GM19193 (cell line): ENCODE measurements at regions not wholly inside any gene's neighbourhood (a gene's known extent, or its start where the extent isn't known, plus 50 kb on each side); places are given as distances from the start of the nearest gene placed in this dataset.

ENCODE experiments used
- POLR2A ChIP-seq: IDR thresholded peaks from 4 replicates; pipeline ENCODE4 v1.6.1; 2011; ENCODE audit not compliant: insufficient read depth, insufficient read length; ENCODE audit errors: extremely low read depth

DNA sequence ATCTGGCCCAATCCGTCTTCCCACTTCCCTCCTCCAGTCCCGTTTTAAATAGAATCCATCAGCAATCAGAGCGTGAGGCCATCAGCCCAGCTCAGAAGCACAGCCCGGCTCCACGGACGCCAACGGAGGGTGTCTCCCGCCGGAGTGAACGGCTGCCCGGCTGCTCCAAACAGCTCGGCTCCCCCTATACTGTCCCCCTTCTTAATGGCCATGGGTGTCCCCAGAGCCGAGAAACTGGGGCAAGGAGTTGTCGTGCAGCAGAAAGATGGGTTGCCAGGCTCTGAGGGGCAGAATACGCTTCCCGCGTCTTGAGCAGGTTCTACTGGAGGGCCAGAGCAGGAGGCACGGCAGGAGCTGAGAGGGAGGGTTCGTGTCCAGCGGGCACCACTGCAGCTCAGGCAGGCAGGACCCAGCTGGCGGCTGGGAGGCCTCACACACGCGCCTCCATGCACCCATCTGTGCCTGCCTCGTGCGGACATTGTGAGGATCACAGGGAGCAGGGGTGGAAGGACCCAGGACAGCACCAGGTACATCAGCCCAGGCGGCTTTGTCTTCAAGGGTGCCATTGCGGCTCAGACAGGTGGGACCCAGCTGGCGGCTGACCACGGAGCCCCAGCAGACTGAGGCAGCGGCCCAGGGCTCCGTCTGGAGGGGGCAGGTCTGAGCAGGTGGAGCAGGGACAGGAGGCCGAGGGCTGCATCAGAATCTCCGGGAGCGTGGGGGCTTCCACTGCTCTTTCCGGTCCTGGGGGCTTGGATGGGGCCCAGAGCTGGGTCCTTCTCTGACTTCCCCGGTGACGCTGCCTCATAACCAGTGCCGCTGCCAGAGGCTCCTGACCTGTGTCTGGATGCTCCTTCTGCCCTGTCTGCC, 882.7 kb downstream of the BRD1 start:
- no peak for TF ChIP-seq POLR2A

DNA sequence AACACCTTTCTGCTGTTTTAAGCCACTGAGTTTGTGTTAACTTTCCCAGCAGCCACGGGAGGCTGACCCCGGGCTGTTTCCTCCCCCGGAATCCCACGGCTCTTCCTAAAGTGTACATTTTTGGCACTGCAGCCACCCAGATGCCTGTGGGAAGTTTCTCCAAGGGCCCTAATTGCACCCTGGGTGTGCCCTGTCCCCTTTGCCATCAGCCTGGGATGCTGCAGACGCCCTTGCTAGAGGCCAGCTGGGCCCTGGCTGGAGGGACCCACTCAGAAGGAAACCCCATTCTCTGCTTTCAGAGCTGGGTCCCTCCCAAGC, 883.3 kb downstream of the BRD1 start:
- no peak for TF ChIP-seq POLR2A

DNA sequence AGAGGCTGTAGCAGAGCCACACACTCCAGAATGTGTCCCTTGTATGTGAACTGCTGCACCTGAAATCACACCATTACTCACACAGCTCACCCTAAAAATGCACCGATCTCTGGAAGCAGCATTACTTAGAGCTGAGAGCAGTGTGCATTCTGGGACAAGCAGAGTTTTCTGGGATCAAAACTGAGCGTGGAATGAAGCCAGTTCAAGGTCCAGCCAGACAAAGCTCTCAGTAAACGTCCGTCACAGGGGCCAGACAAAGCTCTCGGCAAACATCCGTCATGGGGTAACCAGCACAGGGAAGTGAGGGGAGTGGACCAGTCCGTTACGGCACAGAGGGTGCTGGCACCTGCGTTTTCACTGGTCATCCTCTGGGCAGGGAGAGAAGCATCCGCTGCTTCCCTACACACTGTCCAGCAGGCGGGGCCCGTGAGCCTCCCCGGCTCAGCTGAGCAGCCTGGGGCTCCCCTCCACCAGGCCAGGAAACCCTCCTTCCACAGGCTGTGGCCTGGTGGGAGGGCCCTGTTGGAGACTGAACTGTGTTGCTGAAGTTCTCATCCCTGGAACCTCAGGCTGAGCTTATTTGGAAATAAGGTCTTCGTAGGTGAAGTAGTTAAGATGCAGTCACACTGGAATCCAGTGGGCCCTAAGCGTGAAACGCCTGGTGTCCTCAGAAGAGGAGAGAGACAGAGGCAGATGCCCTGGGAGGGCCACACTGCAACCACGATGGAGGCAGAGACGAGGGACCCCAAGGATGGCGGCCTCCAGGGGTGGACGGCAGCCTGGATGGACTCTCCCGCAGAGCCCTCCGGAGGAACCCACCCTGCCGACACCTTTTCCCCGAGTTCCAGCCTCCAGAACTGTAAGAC, 883.9 kb downstream of the BRD1 start:
- no peak for TF ChIP-seq POLR2A

DNA sequence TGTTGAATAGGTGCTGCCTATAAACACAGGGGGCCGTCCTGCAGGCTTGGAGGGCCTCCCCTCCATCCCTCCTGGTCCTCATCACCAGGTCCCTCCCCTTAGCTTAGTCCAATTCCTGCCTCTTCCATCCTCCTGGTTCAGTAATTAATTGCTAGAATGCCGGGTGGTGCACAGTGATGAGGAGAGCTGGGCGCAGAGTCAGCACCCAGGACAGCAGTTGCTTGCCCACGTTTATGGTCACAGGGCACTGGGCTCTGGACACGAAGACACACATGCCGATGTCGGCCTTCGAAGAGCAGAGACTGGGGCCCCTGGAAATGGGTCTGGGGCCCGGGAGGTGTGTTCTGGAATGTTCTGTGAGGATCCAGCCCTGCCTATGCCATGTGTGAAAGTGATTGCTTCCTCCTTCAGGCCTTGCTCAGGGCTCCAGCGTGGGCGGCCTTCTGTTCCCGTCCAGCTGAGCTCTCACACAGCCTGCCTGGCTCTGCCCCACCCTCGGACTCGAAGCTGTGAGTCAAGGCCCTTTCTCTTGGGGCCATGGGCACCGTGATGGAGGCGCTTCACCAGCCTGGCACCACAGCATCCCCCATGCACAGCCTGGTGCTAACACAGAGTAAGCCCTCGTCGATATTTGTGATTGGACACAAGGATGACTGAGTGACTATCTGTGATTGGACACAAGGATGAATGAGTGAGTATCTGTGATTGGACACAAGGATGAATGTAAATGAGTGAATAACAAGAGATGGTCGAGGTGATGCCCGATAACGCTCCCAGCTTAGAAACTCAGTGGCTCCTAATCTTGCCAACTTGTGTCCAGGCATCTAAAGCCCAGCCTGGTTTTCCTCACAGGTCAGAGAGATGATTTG, 884.7 kb downstream of the BRD1 start:
- no peak for TF ChIP-seq POLR2A

DNA sequence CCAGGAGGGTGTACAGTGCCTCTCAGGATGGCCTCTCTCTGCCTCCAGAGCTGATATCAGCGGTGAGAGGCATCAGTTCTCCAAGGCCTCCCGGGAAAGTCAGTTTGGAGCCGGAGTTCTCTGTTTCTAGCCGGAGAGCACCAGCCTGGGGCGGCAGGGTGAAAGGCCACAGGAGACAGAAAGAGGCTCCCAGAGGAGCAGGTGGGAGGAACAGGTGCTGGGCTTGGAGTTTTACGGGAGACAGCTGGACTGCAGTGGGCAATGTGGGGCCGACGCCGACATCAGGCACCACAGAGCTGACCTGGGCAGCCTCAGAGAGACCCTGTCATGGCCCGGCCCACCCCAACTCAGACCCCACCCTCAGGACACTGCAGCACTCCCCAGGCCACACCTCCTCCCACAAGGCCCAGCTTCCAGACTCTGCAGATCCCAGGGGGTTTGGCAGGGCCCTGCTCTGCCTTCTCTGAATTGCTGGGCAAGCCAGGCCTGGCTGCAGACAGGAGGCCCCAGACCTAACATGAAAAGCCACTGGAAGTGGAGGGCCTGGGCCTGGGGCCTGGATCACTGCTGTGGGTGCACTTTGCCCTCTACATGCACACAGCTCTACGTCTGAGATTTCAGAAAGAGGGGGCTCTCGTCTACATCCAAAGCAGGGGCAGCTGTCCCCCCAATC, 885.6 kb downstream of the BRD1 start:
- no peak for TF ChIP-seq POLR2A

DNA sequence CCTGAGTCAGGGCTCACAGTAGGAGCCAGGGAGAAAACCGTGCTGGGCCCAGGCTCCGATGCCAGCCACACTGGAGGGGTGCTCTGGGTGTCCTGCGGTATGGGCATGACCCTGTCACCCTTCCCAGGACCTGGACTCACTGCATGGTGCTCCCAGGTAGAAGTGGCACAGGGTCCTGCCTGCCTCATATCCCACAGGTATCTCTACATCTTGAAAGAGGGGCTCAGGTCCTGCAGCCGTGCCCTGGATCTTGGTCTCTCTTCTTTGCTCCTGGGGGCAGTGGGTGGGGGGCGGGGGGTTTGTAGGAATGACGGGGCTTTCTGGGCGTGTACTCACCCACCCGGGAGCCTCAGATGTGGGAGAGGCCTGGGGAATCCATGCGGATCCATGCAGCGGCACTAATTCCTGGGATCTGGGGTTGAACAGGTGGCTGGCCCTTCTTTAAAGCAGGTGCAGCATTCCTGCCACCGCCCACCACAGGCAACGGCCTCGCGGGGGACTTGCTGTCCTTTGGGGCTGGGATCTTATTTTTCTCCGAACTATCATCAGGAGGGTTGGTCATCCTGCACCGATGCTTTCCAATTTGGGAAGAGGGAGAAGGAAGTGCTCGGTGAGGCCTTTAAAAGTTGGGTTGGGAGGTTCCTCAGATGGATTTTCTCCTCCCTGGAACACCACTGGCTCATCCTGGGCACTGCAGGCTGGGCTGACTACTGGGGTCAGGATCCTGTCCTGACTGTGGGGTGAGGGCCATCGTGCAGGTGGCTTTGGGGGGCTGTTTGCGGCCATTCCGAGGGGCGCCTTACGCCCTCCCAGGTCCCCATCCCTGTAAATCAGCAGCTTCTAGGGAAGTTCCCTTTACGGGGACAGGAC, 886.4 kb downstream of the BRD1 start:
- no peak for TF ChIP-seq POLR2A

DNA sequence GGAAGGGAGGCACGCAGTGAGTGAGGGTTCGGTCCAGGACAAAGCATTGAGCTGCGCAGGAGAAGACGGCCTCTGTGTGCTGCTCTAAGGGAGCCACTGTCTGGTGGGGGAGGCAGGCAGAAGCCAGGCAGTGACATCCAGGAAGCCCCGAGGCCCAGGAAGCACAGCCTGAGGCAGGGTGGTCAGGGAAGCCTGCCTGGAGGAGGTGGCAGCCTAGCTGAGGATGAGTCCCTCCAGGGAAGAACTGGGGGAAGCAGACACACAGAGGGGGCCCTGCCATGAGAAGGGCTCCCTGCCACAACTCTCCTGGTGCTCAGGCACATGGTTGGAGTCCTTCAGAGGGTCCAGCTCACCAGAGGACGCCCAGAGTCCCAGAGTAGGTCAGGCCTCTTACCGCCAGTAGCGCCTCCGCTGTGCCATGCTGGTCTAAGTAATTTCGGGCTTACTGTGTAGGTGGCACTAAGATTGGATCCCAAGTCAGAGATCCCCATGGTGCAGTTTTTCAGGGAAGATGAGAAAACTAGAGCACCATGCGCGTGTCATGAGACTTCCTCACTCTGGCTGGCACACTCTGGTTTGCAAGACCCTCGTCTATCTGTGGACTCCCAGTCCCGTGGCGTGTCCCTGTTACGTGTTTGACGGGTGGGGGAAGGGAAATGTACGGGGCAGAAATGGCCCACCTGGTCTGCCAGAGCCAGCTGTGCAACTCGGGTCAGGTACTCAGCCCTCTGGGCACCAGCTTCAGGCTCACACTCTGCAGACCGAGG, 887.2 kb downstream of the BRD1 start:
- TF ChIP-seq POLR2A, result no peak

DNA sequence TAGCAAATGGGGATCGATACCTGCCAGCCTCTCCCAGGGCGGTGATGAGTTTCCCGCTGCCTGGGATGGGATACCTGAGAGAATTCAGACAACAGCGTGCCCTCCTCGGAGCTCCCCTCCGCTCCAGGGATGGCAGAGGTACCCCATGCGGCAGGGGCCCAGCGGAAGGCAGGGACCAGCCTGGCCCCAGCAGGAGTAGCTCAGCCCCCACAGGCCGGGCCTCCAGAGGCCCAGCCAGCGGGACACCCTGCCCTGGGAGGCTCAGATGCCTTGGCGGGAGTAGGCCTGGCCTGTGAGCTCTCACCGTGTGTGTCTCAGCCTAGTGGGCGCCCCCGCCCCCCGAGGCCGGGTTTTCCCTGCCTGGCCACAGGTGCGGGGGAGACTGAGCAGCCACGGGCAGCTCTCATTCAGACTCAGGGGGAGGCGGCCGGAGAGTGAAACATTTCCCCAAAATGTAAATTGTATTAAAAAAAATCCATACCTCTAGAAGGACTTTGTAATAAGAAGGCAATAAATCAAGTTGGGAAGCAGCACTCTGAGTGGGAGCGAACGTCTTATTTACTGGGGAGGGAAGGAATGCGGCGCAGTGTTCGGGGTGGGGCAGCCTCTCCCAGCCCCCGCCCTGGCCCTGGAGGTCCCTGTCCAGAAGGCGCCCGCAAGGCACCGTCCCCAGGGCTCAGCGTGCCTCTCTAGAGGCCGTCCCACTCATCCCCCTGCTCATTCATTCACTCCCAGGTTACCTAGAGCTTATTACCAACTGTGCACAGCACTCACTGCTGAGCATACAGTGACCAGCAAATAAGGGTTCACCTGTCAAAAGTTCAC, 888.0 kb downstream of the BRD1 start:
- no peak for TF ChIP-seq POLR2A

DNA sequence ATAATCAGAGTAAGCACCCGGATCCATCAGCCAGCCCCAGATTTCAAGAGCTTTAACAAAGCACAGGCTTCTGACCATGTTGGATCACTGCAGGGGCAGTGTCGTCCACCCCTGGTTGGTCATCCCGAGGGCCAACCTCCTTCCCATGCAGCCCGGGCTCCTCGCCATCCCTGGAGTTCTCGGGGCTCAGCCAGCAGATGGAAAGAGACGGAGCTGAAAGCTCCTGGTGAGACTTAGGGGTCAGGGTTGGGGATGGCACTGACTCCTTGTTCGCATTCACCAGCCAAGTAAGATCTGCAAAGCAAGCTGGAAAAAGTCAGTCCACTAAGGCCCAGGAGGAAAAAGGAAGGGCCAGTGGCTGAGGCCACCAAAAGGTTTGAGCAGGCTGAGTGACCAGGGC, 888.9 kb downstream of the BRD1 start:
- no peak for TF ChIP-seq POLR2A

DNA sequence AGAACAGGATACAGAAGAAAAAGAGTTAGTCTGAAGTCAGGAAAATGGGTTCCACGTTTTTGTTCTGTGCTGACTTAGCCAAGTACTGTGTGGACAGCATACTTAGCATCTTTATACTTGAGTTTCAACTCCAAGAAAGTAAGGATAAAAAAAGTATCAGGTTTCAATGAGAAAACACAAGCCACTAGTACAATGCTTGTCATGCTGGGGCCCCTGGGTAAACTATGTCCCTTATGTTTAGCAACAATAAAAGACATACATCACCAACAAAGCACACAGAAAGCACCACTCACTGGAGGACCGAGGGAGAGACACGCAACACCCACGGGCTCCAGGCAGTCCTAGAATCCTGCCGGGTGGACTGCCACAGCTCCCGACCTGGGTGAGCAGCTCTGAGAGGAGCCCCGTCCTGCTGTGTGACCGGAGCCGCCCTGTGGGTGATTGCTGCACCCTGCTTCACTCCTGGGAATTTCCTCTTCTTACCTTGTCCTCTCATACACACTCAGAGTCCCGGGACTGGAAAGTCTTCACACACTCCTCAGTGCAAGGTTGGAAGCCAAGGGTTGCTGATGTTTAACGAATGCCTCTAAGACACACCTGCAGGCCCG, 890.5 kb downstream of the BRD1 start:
- no peak for TF ChIP-seq POLR2A

DNA sequence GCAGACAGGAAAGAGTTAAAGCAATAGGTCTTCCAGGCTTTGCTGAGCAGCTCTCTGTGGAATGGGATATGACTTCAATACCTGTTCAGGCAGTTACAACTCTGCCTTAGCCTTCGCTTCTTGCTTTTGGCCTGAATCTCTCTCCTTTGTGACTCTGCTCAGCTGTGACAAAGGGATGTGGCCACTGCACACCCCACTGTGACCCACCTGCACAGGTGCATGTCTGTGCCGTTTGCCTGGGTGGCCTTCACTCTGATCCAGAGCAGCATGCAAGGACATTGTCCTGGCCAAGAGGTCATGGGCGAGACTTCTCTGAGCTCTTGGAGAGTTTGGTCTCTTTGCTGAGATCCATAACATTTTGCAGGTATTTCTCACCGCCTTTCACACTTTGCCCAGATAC, 891.3 kb downstream of the BRD1 start:
- TF ChIP-seq POLR2A, result no peak

DNA sequence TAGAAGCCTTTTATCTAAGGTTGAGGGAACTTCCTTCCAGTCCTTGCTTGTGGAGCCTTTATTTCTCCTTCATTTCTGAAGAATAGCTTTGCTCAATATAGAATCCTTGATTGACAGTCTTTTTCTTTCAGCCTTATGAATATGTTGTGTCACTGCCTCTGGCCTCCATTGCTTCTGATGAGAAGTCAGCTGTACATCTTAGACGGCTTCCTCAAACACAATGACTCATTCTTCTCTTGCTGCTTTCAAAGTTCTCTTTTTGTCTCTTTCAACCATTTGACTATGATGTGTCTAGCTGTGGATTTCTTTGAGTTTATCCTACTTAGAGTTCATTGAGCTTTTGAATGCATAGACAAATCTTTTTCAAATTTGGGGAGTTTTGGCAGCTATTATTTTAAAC, 893.2 kb downstream of the BRD1 start:
- TF ChIP-seq POLR2A, result no peak

DNA sequence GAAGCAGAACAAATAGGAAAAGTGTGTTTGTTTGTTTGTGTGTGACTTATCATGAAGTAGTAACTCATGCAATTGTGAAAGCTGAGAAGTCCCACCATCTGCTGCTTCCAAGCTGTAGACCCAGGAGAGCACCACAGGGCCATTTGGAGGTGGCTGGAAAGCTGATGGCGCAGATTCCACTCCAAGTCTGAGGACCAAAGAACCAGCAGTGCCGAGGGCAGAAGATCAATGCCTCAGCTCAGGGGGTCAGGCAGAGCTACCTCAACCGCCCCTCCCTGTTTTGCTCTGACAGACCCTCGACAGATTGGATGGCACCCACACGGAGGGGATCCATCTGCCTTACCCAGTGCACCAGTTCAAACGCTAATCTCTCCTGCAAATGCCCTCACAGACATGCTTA, 896.2 kb downstream of the BRD1 start:
- no peak for TF ChIP-seq POLR2A
